GM23338 (cell line): ENCODE measurements at regions not wholly inside any gene's neighbourhood (a gene's known extent, or its start where the extent isn't known, plus 50 kb on each side); places are given as distances from the start of the nearest gene placed in this dataset.

ENCODE experiments used
- CREB1 ChIP-seq: fragments of 250-450 bp; sonication (Bioruptor Pico); IDR thresholded peaks from 2 replicates; pipeline ENCODE4 v1.5.0; 2020; ENCODE audit warnings: low read depth, mild to moderate bottlenecking, moderate library complexity
- EZH2 ChIP-seq: fragments of 200-600 bp; sonication (generic); IDR thresholded peaks from one replicate; pipeline ENCODE4 v1.8.0; 2017; ENCODE audit warnings: antibody characterized with exemption, mild to moderate bottlenecking, low read depth; ENCODE audit not compliant: unreplicated experiment
- EZH2phosphoT487 ChIP-seq: fragments of 200-600 bp; sonication (generic); IDR thresholded peaks from one replicate; pipeline ENCODE4 v1.8.1; 2018; ENCODE audit warnings: antibody characterized with exemption; ENCODE audit not compliant: unreplicated experiment
- JUNB ChIP-seq: IDR thresholded peaks from one replicate; pipeline ENCODE4 v1.6.1; 2016; ENCODE audit warnings: antibody characterized with exemption; ENCODE audit not compliant: unreplicated experiment
- NANOG ChIP-seq: IDR thresholded peaks from 2 replicates; pipeline ENCODE4 v1.6.1; 2016; ENCODE audit warnings: antibody characterized with exemption, borderline replicate concordance
- POLR2AphosphoS5 ChIP-seq: IDR thresholded peaks from 2 replicates; pipeline ENCODE4 v1.6.1; 2016; ENCODE audit warnings: antibody characterized with exemption, low read depth
- STAT1 ChIP-seq: IDR thresholded peaks from one replicate; pipeline ENCODE4 v1.6.1; 2016; ENCODE audit warnings: antibody characterized with exemption; ENCODE audit not compliant: unreplicated experiment
- ZNF114 ChIP-seq: fragments of 250-450 bp; sonication (Bioruptor Pico); IDR thresholded peaks from 2 replicates; pipeline ENCODE4 v1.5.0; 2020; ENCODE audit warnings: mild to moderate bottlenecking, moderate library complexity
- ZNF331 ChIP-seq: fragments of 250-450 bp; sonication (Bioruptor Pico); IDR thresholded peaks from 2 replicates; pipeline ENCODE4 v1.5.0; 2020; ENCODE audit warnings: low read depth, mild to moderate bottlenecking, moderate library complexity
- TF ChIP-seq, protein P1 (sequence below), 2 experiments: fragments of 200-600 bp in 1 of 2; sonication (generic) in 1 of 2; conservative IDR thresholded peaks; 2 replicates each; pipeline versions ENCODE4 v1.5.1 to v1.6.1; 2016 to 2017; ENCODE audit warnings: antibody characterized with exemption in 2 of 2, low read depth in 2 of 2, mild to moderate bottlenecking in 2 of 2, moderate library complexity in 1 of 2
- TF ChIP-seq, protein P2 (sequence below): IDR thresholded peaks from one replicate; pipeline ENCODE4 v1.6.1; 2018; ENCODE audit warnings: antibody characterized with exemption; ENCODE audit not compliant: unreplicated experiment
- TF ChIP-seq, protein P3 (sequence below): fragments of 250-450 bp; sonication (Bioruptor Pico); IDR thresholded peaks from 2 replicates; pipeline ENCODE4 v1.5.0; 2020; ENCODE audit warnings: mild to moderate bottlenecking, moderate library complexity
- TF ChIP-seq, protein P4 (sequence below): IDR thresholded peaks from 2 replicates; pipeline ENCODE4 v1.6.1; 2016; ENCODE audit warnings: antibody characterized with exemption

DNA sequence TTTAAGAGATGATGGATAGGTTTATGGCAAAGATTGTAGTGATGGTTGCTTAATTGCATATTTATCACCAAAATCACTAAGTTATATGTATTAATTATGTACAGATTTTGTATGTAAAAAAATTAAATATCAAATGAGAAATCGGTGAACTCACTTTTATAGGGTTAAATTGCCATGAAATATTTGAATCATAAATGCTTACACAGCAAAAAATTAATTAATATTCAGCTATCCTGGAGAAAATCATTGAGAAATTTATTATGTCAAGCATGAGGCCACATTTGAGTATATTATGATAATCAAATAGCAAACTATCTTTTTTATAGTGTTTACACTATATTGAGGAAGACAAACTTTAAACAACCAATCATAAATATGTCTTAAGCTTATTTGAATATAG, 239.4 kb upstream of the BRINP3 start:
- no peak for TF ChIP-seq CREB1 (CRISPR knock-in tag)
- TF ChIP-seq, protein P1, sequence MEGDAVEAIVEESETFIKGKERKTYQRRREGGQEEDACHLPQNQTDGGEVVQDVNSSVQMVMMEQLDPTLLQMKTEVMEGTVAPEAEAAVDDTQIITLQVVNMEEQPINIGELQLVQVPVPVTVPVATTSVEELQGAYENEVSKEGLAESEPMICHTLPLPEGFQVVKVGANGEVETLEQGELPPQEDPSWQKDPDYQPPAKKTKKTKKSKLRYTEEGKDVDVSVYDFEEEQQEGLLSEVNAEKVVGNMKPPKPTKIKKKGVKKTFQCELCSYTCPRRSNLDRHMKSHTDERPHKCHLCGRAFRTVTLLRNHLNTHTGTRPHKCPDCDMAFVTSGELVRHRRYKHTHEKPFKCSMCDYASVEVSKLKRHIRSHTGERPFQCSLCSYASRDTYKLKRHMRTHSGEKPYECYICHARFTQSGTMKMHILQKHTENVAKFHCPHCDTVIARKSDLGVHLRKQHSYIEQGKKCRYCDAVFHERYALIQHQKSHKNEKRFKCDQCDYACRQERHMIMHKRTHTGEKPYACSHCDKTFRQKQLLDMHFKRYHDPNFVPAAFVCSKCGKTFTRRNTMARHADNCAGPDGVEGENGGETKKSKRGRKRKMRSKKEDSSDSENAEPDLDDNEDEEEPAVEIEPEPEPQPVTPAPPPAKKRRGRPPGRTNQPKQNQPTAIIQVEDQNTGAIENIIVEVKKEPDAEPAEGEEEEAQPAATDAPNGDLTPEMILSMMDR (conservative IDR thresholded peaks at IDR 0.05; ENCODE audit: low read depth in 2 of 2) = no peak
- TF ChIP-seq EZH2phosphoT487 = no peak
- no peak for TF ChIP-seq POLR2AphosphoS5
- no peak for TF ChIP-seq EZH2
- TF ChIP-seq STAT1 = no peak
- TF ChIP-seq, protein P2, sequence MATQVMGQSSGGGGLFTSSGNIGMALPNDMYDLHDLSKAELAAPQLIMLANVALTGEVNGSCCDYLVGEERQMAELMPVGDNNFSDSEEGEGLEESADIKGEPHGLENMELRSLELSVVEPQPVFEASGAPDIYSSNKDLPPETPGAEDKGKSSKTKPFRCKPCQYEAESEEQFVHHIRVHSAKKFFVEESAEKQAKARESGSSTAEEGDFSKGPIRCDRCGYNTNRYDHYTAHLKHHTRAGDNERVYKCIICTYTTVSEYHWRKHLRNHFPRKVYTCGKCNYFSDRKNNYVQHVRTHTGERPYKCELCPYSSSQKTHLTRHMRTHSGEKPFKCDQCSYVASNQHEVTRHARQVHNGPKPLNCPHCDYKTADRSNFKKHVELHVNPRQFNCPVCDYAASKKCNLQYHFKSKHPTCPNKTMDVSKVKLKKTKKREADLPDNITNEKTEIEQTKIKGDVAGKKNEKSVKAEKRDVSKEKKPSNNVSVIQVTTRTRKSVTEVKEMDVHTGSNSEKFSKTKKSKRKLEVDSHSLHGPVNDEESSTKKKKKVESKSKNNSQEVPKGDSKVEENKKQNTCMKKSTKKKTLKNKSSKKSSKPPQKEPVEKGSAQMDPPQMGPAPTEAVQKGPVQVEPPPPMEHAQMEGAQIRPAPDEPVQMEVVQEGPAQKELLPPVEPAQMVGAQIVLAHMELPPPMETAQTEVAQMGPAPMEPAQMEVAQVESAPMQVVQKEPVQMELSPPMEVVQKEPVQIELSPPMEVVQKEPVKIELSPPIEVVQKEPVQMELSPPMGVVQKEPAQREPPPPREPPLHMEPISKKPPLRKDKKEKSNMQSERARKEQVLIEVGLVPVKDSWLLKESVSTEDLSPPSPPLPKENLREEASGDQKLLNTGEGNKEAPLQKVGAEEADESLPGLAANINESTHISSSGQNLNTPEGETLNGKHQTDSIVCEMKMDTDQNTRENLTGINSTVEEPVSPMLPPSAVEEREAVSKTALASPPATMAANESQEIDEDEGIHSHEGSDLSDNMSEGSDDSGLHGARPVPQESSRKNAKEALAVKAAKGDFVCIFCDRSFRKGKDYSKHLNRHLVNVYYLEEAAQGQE = no peak
- TF ChIP-seq JUNB = no peak
- TF ChIP-seq ZNF331 (CRISPR knock-in tag) = no peak
- TF ChIP-seq, protein P3, sequence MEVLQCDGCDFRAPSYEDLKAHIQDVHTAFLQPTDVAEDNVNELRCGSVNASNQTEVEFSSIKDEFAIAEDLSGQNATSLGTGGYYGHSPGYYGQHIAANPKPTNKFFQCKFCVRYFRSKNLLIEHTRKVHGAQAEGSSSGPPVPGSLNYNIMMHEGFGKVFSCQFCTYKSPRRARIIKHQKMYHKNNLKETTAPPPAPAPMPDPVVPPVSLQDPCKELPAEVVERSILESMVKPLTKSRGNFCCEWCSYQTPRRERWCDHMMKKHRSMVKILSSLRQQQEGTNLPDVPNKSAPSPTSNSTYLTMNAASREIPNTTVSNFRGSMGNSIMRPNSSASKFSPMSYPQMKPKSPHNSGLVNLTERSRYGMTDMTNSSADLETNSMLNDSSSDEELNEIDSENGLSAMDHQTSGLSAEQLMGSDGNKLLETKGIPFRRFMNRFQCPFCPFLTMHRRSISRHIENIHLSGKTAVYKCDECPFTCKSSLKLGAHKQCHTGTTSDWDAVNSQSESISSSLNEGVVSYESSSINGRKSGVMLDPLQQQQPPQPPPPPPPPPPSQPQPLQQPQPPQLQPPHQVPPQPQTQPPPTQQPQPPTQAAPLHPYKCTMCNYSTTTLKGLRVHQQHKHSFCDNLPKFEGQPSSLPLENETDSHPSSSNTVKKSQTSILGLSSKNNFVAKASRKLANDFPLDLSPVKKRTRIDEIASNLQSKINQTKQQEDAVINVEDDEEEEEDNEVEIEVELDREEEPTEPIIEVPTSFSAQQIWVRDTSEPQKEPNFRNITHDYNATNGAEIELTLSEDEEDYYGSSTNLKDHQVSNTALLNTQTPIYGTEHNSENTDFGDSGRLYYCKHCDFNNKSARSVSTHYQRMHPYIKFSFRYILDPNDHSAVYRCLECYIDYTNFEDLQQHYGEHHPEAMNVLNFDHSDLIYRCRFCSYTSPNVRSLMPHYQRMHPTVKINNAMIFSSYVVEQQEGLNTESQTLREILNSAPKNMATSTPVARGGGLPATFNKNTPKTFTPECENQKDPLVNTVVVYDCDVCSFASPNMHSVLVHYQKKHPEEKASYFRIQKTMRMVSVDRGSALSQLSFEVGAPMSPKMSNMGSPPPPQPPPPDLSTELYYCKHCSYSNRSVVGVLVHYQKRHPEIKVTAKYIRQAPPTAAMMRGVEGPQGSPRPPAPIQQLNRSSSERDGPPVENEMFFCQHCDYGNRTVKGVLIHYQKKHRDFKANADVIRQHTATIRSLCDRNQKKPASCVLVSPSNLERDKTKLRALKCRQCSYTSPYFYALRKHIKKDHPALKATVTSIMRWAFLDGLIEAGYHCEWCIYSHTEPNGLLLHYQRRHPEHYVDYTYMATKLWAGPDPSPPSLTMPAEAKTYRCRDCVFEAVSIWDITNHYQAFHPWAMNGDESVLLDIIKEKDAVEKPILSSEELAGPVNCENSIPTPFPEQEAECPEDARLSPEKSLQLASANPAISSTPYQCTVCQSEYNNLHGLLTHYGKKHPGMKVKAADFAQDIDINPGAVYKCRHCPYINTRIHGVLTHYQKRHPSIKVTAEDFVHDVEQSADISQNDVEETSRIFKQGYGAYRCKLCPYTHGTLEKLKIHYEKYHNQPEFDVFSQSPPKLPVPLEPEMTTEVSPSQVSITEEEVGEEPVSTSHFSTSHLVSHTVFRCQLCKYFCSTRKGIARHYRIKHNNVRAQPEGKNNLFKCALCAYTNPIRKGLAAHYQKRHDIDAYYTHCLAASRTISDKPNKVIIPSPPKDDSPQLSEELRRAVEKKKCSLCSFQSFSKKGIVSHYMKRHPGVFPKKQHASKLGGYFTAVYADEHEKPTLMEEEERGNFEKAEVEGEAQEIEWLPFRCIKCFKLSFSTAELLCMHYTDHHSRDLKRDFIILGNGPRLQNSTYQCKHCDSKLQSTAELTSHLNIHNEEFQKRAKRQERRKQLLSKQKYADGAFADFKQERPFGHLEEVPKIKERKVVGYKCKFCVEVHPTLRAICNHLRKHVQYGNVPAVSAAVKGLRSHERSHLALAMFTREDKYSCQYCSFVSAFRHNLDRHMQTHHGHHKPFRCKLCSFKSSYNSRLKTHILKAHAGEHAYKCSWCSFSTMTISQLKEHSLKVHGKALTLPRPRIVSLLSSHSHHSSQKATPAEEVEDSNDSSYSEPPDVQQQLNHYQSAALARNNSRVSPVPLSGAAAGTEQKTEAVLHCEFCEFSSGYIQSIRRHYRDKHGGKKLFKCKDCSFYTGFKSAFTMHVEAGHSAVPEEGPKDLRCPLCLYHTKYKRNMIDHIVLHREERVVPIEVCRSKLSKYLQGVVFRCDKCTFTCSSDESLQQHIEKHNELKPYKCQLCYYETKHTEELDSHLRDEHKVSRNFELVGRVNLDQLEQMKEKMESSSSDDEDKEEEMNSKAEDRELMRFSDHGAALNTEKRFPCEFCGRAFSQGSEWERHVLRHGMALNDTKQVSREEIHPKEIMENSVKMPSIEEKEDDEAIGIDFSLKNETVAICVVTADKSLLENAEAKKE (CRISPR knock-in tag) = no peak
- TF ChIP-seq NANOG = no peak
- no peak for TF ChIP-seq ZNF114 (CRISPR knock-in tag)
- TF ChIP-seq, protein P4, sequence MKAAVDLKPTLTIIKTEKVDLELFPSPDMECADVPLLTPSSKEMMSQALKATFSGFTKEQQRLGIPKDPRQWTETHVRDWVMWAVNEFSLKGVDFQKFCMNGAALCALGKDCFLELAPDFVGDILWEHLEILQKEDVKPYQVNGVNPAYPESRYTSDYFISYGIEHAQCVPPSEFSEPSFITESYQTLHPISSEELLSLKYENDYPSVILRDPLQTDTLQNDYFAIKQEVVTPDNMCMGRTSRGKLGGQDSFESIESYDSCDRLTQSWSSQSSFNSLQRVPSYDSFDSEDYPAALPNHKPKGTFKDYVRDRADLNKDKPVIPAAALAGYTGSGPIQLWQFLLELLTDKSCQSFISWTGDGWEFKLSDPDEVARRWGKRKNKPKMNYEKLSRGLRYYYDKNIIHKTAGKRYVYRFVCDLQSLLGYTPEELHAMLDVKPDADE = no peak
